A549 (cell line): ENCODE measurements at regions not wholly inside any gene's neighbourhood (a gene's known extent, or its start where the extent isn't known, plus 50 kb on each side); places are given as distances from the start of the nearest gene placed in this dataset.

Source experiments
- CBX8 ChIP-seq: fragments of 200-600 bp; sonication (generic); IDR thresholded peaks from 2 replicates; pipeline ENCODE4 v1.6.1; 2016
- CHD4 ChIP-seq: fragments of 200-600 bp; sonication (generic); IDR thresholded peaks from 2 replicates; pipeline ENCODE4 v1.6.1; 2016; ENCODE audit warnings: antibody characterized with exemption, mild to moderate bottlenecking, borderline replicate concordance
- CTCF ChIP-seq: fragments of >200 bp; sonication (Bioruptor Twin); formaldehyde crosslinking; IDR thresholded peaks from 3 replicates; pipeline ENCODE4 v1.5.1; 2016
- EP300 ChIP-seq, 2 experiments: fragments of >200 bp; sonication (Bioruptor Twin); formaldehyde crosslinking; IDR thresholded peaks; 2 replicates in 1 of 2; 3 replicates in 1 of 2; pipeline ENCODE4 v1.6.1; 2016 to 2017
- ESRRA ChIP-seq: fragments of 150-350 bp; IDR thresholded peaks from 2 replicates; pipeline ENCODE4 v1.6.1; 2014; ENCODE audit warnings: mild to moderate bottlenecking, low read length, borderline replicate concordance
- HMGXB4 ChIP-seq: fragments of 250-450 bp; sonication (Bioruptor Pico); IDR thresholded peaks from 2 replicates; pipeline ENCODE4 v1.5.0; 2021; ENCODE audit warnings: mild to moderate bottlenecking, moderate library complexity, borderline replicate concordance
- KDM5A ChIP-seq: fragments of 200-600 bp; sonication (generic); IDR thresholded peaks from 2 replicates; pipeline ENCODE4 v1.6.1; 2016; ENCODE audit warnings: antibody characterized with exemption, mild to moderate bottlenecking
- POLR2A ChIP-seq: IDR thresholded peaks from 2 replicates; pipeline ENCODE4 v1.6.1; 2012; ENCODE audit warnings: mild to moderate bottlenecking, low read length
- RCOR1 ChIP-seq: fragments of 150-350 bp; IDR thresholded peaks from 2 replicates; pipeline ENCODE4 v1.6.1; 2014; ENCODE audit warnings: antibody characterized with exemption, low read length, low read depth
- REST ChIP-seq: fragments of 200-600 bp; sonication (generic); IDR thresholded peaks from 2 replicates; pipeline ENCODE4 v1.6.1; 2016; ENCODE audit warnings: antibody characterized with exemption, mild to moderate bottlenecking, moderate library complexity
- SMC3 ChIP-seq: fragments of >200 bp; sonication (Bioruptor Twin); formaldehyde crosslinking; IDR thresholded peaks from 3 replicates; pipeline ENCODE4 v1.6.1; 2018; ENCODE audit warnings: inconsistent platforms
- SREBF2 ChIP-seq: fragments of 450-650 bp; IDR thresholded peaks from 2 replicates; pipeline ENCODE4 v1.6.1; 2014; ENCODE audit warnings: mild to moderate bottlenecking, moderate library complexity
- ZNF302 ChIP-seq: fragments of 250-450 bp; sonication (Bioruptor Pico); IDR thresholded peaks from 2 replicates; pipeline ENCODE4 v1.9.0; 2021; ENCODE audit warnings: inconsistent platforms, mild to moderate bottlenecking, moderate library complexity
- TF ChIP-seq, protein P1 (sequence below): fragments of >200 bp; sonication (Bioruptor Twin); formaldehyde crosslinking; IDR thresholded peaks from 2 replicates; pipeline ENCODE4 v1.6.1; 2016

DNA sequence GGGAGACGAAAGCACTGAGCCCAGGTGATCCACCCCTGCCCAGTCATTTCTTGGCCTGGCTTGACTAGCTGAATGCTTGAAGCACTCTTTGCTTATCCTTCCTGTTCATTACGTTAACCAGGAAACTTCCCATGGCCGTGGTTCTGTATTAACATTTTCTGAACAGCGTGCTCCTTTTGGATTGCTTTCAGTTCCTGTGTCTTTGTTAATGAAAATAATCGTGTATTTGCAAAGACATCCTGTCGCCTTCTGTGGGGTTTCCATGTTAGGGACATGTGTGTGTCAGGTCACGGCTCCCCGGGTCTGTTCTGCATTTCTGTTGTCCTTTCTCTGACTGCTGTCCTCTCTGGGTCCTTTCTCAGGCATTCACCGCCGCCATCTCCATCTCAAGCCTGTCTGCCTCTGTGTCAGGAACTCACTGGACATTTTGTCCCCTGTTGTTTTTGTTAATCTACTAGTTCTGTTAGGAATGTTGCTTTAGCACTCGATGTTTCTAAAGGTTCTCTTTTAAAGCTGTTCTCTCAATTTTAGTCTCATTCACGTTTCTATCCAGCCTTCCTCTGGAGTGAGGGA, 434.1 kb upstream of the HS6ST1 start:
- no peak for TF ChIP-seq POLR2A
- no peak for TF ChIP-seq CHD4
- TF ChIP-seq ESRRA = no peak
- no peak for TF ChIP-seq EP300 (IDR thresholded peaks at IDR 0.05)
- no peak for TF ChIP-seq ZNF302 (CRISPR knock-in tag)
- no peak for TF ChIP-seq CTCF
- no peak for TF ChIP-seq REST
- no peak for TF ChIP-seq CBX8
- no peak for TF ChIP-seq SMC3
- TF ChIP-seq SREBF2 = no peak
- TF ChIP-seq KDM5A = no peak
- TF ChIP-seq HMGXB4 = no peak
- TF ChIP-seq, protein P1, sequence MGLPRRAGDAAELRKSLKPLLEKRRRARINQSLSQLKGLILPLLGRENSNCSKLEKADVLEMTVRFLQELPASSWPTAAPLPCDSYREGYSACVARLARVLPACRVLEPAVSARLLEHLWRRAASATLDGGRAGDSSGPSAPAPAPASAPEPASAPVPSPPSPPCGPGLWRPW = no peak
- TF ChIP-seq RCOR1 = no peak
